ENCODE measurements at regions not wholly inside any gene's neighbourhood (a gene's known extent, or its start where the extent isn't known, plus 50 kb on each side); places are given as distances from the start of the nearest gene placed in this dataset.
"Not testable (repeated sequence)": the region's sequence is repeated elsewhere in the genome, so short reads cannot be mapped to it uniquely, and the experiment has no call there.

GRCh38 chr5:112594095-112594850 lies 143.4 kb upstream of the APC start:
- H3K27me3 ChIP-seq (ENCODE audit: control insufficient read depth, insufficient read depth, low read length) = no peaks in the 10 kb centered on the region
- WGBS (ENCODE audit: insufficient coverage, insufficient read length) = no CpG with 5 or more reads among the region's 6 CpGs
- no peak overlapping the region for H3K27ac ChIP-seq (ENCODE audit: low read length)
- no peaks in the 10 kb centered on the region for H3K9me3 ChIP-seq (ENCODE audit: control insufficient read depth, insufficient read depth, low read length)
- H3K4me3 ChIP-seq (ENCODE audit: low read length) = no peak overlapping the region
- H3K36me3 ChIP-seq (ENCODE audit: control insufficient read depth, insufficient read depth, low read length) = no peaks in the 10 kb centered on the region
- DNase-seq (ENCODE audit: low read depth, low spot score) = no peak
- no peaks in the 10 kb centered on the region for H3K4me1 ChIP-seq (ENCODE audit: control insufficient read depth, insufficient read depth, low read length)

- H3K36me3 ChIP-seq (ENCODE audit: control insufficient read depth, insufficient read depth, low read length) = no peaks in the 10 kb centered on the region
- H3K27ac ChIP-seq (ENCODE audit: low read length) = no peak overlapping the region
- H3K27me3 ChIP-seq (ENCODE audit: control insufficient read depth, insufficient read depth, low read length) = no peaks in the 10 kb centered on the region
- WGBS (ENCODE audit: insufficient coverage, insufficient read length) = no CpG with 5 or more reads among the region's 1 CpG
- no peak for DNase-seq (ENCODE audit: low read depth, low spot score)
- no peaks in the 10 kb centered on the region for H3K9me3 ChIP-seq (ENCODE audit: control insufficient read depth, insufficient read depth, low read length)
- H3K4me1 ChIP-seq (ENCODE audit: control insufficient read depth, insufficient read depth, low read length) = no peaks in the 10 kb centered on the region
- H3K4me3 ChIP-seq (ENCODE audit: low read length) = no peak overlapping the region
Measured at GRCh38 chr5:112594941-112595340, 142.7 kb upstream of the APC start.

GRCh38 chr5:112597831-112598230 lies 139.9 kb upstream of the APC start:
- no peaks in the 10 kb centered on the region for H3K27me3 ChIP-seq (ENCODE audit: control insufficient read depth, insufficient read depth, low read length)
- H3K4me1 ChIP-seq (ENCODE audit: control insufficient read depth, insufficient read depth, low read length) = no peaks in the 10 kb centered on the region
- no peaks in the 10 kb centered on the region for H3K36me3 ChIP-seq (ENCODE audit: control insufficient read depth, insufficient read depth, low read length)
- H3K9me3 ChIP-seq (ENCODE audit: control insufficient read depth, insufficient read depth, low read length) = no peaks in the 10 kb centered on the region
- WGBS (ENCODE audit: insufficient coverage, insufficient read length) = no CpG with 5 or more reads among the region's 1 CpG
- H3K4me3 ChIP-seq (ENCODE audit: low read length) = no peak overlapping the region
- no peak for DNase-seq (ENCODE audit: low read depth, low spot score)
- no peak overlapping the region for H3K27ac ChIP-seq (ENCODE audit: low read length)

- not testable (repeated sequence) for H3K9me3 ChIP-seq (ENCODE audit: control insufficient read depth, insufficient read depth, low read length); H3K27ac ChIP-seq (ENCODE audit: low read length); H3K36me3 ChIP-seq (ENCODE audit: control insufficient read depth, insufficient read depth, low read length); H3K27me3 ChIP-seq (ENCODE audit: control insufficient read depth, insufficient read depth, low read length); DNase-seq (ENCODE audit: low read depth, low spot score); H3K4me1 ChIP-seq (ENCODE audit: control insufficient read depth, insufficient read depth, low read length); H3K4me3 ChIP-seq (ENCODE audit: low read length)
- no CpG with 5 or more reads among the region's 2 CpGs for WGBS (ENCODE audit: insufficient coverage, insufficient read length)
Measured at GRCh38 chr5:112600510-112600909, 137.2 kb upstream of the APC start.

- H3K9me3 ChIP-seq (ENCODE audit: control insufficient read depth, insufficient read depth, low read length) = no peaks in the 10 kb centered on the region
- H3K27ac ChIP-seq (ENCODE audit: low read length) = no peak overlapping the region
- no peak overlapping the region for H3K4me3 ChIP-seq (ENCODE audit: low read length)
- no peaks in the 10 kb centered on the region for H3K27me3 ChIP-seq (ENCODE audit: control insufficient read depth, insufficient read depth, low read length)
- no peaks in the 10 kb centered on the region for H3K36me3 ChIP-seq (ENCODE audit: control insufficient read depth, insufficient read depth, low read length)
- no peak for DNase-seq (ENCODE audit: low read depth, low spot score)
- no peaks in the 10 kb centered on the region for H3K4me1 ChIP-seq (ENCODE audit: control insufficient read depth, insufficient read depth, low read length)
- no CpG with 5 or more reads among the region's 2 CpGs for WGBS (ENCODE audit: insufficient coverage, insufficient read length)
Measured at GRCh38 chr5:112604732-112605630, 132.7 kb upstream of the APC start.

GRCh38 chr5:112608975-112609374 lies 128.7 kb upstream of the APC start:
- no CpG with 5 or more reads among the region's 1 CpG for WGBS (ENCODE audit: insufficient coverage, insufficient read length)
- no peak for DNase-seq (ENCODE audit: low read depth, low spot score)
- Histone ChIP-seq H3K4me3 (ENCODE audit: low read length) (no peak overlapping the region), H3K9me3 (ENCODE audit: control insufficient read depth, insufficient read depth, low read length) (no peaks in the 10 kb centered on the region), H3K27me3 (ENCODE audit: control insufficient read depth, insufficient read depth, low read length) (no peaks in the 10 kb centered on the region), H3K27ac (ENCODE audit: low read length) (no peak overlapping the region), H3K4me1 (ENCODE audit: control insufficient read depth, insufficient read depth, low read length) (no peaks in the 10 kb centered on the region; the same call in 1 of the 2 replicates), H3K36me3 (ENCODE audit: control insufficient read depth, insufficient read depth, low read length) (no peaks in the 10 kb centered on the region)

GRCh38 chr5:112612663-112613062 lies 125.0 kb upstream of the APC start:
- Histone ChIP-seq H3K4me3 (ENCODE audit: low read length) (no peak overlapping the region), H3K36me3 (ENCODE audit: control insufficient read depth, insufficient read depth, low read length) (no peaks in the 10 kb centered on the region), H3K4me1 (ENCODE audit: control insufficient read depth, insufficient read depth, low read length) (no peaks in the 10 kb centered on the region; the same call in 1 of the 2 replicates), H3K27ac (ENCODE audit: low read length) (no peak overlapping the region), H3K27me3 (ENCODE audit: control insufficient read depth, insufficient read depth, low read length) (no peaks in the 10 kb centered on the region), H3K9me3 (ENCODE audit: control insufficient read depth, insufficient read depth, low read length) (no peaks in the 10 kb centered on the region)
- no CpG with 5 or more reads among the region's 4 CpGs for WGBS (ENCODE audit: insufficient coverage, insufficient read length)
- no peak for DNase-seq (ENCODE audit: low read depth, low spot score)

- WGBS (ENCODE audit: insufficient coverage, insufficient read length) = no CpG with 5 or more reads among the region's 4 CpGs
- DNase-seq (ENCODE audit: low read depth, low spot score) = no peak
- Histone ChIP-seq H3K27me3 (ENCODE audit: control insufficient read depth, insufficient read depth, low read length) (no peaks in the 10 kb centered on the region), H3K27ac (ENCODE audit: low read length) (no peak overlapping the region), H3K4me1 (ENCODE audit: control insufficient read depth, insufficient read depth, low read length) (no peaks in the 10 kb centered on the region; the same call in 1 of the 2 replicates), H3K4me3 (ENCODE audit: low read length) (no peak overlapping the region), H3K36me3 (ENCODE audit: control insufficient read depth, insufficient read depth, low read length) (no peaks in the 10 kb centered on the region), H3K9me3 (ENCODE audit: control insufficient read depth, insufficient read depth, low read length) (no peaks in the 10 kb centered on the region)
Measured at GRCh38 chr5:112614285-112614684, 123.4 kb upstream of the APC start.

- no CpG with 5 or more reads among the region's 1 CpG for WGBS (ENCODE audit: insufficient coverage, insufficient read length)
- Histone ChIP-seq H3K27ac (ENCODE audit: low read length) (no peak overlapping the region), H3K27me3 (ENCODE audit: control insufficient read depth, insufficient read depth, low read length) (no peaks in the 10 kb centered on the region), H3K36me3 (ENCODE audit: control insufficient read depth, insufficient read depth, low read length) (no peaks in the 10 kb centered on the region), H3K4me1 (ENCODE audit: control insufficient read depth, insufficient read depth, low read length) (no peaks in the 10 kb centered on the region; the same call in 1 of the 2 replicates), H3K9me3 (ENCODE audit: control insufficient read depth, insufficient read depth, low read length) (no peaks in the 10 kb centered on the region), H3K4me3 (ENCODE audit: low read length) (no peak overlapping the region)
- DNase-seq (ENCODE audit: low read depth, low spot score) = no peak
Measured at GRCh38 chr5:112614986-112615385, 122.7 kb upstream of the APC start.

GRCh38 chr5:112616812-112617547 lies 120.7 kb upstream of the APC start:
- Histone ChIP-seq H3K9me3 (ENCODE audit: control insufficient read depth, insufficient read depth, low read length) (no peaks in the 10 kb centered on the region), H3K4me3 (ENCODE audit: low read length) (no peak overlapping the region), H3K27ac (ENCODE audit: low read length) (no peak overlapping the region), H3K4me1 (ENCODE audit: control insufficient read depth, insufficient read depth, low read length) (no peaks in the 10 kb centered on the region), H3K36me3 (ENCODE audit: control insufficient read depth, insufficient read depth, low read length) (no peaks in the 10 kb centered on the region), H3K27me3 (ENCODE audit: control insufficient read depth, insufficient read depth, low read length) (no peaks in the 10 kb centered on the region)
- no peak for DNase-seq (ENCODE audit: low read depth, low spot score)
- WGBS (ENCODE audit: insufficient coverage, insufficient read length) = no CpG with 5 or more reads among the region's 8 CpGs
